Muscle of back (tissue), 3 donors: ENCODE measurements at regions not wholly inside any gene's neighbourhood (a gene's known extent, or its start where the extent isn't known, plus 50 kb on each side); places are given as distances from the start of the nearest gene placed in this dataset.
"Not testable (repeated sequence)": the region's sequence is repeated elsewhere in the genome, so short reads cannot be mapped to it uniquely, and the experiment has no call there.

ENCODE experiments used
- DNase-seq, 3 donors: peaks; one replicate each; pipeline versions ENCODE4 v3.0.0 to v3.0.0-alpha.2; 2013

- not testable (repeated sequence) for DNase-seq
These were observed 2296.2 kb upstream of the RAG2 start for GRCh38 chr11:38894201-38894600.

DNA sequence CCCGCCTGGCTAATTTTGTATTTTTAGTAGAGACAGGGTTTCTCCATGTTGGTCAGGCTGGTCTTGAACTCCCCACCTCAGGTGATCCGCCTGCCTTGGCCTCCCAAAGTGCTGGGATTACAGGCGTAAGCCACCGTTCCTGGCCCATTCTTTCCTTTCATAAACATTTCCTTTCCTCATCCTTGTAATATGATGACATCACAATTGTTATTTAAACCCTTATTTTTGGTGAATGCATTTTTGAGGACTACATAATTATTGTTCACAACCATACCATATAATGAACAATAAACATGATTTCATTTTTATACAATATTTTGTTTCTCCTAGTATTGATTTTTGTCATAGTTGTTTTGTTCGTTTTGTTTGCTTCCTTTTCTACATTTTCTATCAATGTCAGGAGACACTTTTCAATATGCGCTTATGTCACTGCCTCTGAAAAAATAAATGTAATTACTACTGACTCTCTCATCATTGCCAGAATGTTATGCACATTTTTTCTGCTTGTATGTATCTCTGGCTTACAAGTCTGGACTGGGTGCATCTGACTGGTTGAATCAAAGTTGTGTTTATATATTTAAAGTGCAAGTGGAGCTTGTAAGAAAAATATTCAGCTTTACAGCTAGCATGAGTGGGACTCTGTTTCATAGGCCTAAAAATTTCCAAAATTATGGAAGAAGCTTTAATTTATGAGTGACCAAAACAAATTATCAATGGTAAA lies 2286.3 kb upstream of the RAG2 start:
- DNase-seq = no peak

DNA sequence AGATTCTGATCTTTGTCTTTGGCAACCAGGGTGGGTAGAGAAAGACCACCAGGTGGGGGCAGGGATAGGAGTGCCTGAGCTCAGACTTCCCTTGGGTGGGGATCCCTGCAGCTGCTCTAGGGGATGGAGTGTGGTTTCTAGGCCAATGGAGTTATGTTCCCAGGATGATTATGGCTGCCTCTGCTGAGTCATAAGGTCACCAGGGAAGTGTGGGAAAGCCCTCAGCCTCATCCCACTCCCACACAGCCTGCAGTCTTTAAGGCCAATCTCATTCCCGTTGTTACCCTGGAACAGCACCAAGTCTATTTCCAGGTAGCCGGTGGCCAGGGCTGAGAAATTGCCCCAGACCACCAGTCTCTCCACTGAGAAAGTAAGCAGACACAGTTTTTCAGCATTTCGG lies 2269.3 kb upstream of the RAG2 start:
- DNase-seq = no peak

DNA sequence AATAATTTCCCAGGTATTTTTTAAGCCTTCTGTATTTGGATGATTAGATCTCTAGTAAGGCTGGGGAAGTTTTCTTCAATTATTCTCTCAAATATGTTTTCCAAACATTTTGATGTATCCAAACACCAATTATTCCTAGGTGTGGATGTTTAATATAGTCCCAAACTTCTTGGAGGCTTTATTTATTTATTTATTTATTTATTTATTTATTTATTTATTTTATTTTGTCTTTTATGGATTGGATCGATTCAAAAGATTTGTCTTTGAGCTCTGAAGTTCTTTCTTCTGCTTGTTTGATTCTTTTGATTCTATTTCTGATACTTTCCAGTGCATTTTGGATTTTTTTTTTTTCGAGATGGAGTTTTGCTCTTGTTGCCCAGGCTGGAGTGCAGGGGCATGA lies 2267.9 kb upstream of the RAG2 start:
- DNase-seq = no peak

GRCh38 chr11:38842991-38843390 lies 2245.0 kb upstream of the RAG2 start:
- peak; percentile 20 to 61 (median 22) for DNase-seq

DNA sequence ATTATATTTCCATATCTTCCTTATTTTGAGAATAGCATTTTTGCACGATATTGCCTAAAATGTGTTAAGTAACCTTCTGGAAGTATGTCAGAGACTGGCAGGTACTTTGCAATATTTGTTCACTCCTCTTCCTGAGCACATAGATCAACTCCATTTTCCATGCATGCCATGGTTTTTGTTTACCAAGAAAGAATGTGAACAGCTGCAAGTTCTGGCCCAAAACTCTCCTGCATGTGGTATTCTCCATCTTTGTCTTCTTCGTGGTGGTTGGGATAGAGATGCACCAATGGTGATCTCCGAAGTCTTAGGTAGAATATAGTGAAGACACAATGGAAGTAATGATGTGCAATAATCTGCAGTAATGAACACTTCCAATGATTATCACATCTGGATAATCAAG lies 2241.0 kb upstream of the RAG2 start:
- peak in 2 of 3 donors; percentile 25 to 42 for DNase-seq

- no peak for DNase-seq
These were observed 2237.9 kb upstream of the RAG2 start for GRCh38 chr11:38835966-38836365.

GRCh38 chr11:38824573-38824972 lies 2226.5 kb upstream of the RAG2 start:
- no peak for DNase-seq

DNA sequence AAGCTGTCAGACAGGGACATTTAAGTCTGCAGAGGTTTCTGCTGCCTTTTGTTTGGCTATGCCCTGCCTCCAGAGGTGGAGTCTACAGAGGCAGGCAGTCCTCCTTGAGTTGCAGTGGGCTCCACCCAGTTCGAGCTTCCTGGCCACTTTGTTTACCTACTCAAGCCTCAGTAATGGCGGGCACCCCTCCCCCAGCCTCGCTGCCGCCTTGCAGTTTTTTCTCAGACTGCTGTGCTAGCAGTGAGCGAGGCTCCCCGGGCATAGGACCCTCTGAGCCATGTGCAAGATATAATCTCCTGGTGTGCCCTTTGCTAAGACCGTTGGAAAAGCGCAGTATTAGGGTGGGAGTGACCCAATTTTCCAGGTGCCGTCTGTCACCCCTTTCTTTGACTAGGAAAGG lies 2223.8 kb upstream of the RAG2 start:
- not testable (repeated sequence) for DNase-seq

DNA sequence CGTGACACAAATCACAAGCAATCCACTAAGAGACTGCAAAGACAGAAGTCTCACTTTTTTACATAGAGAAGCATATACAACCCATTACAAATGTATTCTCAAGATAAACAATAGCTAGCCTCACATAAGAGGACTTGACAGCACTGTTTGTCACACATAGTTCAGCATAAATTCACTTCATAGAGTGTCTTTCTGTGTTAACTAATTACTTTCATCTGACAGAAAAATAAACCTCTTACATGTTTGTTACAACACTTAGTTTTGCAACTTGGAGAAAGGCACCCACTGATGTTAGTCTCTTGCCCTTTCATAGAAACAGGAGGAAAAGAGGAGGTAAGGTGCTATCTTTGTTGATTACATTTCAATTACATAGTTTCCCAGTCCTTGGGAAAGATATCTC lies 2221.9 kb upstream of the RAG2 start:
- no peak for DNase-seq

GRCh38 chr11:38818720-38819119 lies 2220.7 kb upstream of the RAG2 start:
- DNase-seq = no peak

DNA sequence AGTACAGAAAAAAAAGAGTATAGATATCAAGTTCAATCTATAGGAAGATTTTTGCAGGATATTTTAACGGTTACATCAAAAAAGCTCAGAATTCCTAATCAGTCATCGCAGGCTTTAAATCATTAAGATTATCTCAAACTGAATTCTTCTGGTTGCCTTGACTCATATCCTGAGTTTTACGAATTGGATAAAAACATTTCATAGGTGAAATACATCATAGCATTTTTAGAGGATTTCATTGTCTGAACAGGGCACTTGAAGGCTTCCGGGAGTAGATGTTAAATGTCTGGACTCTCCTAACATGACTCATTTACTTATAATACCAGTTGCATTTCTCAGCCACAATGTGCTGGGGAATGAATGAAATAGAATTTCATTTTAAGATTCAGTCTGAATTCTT lies 2216.6 kb upstream of the RAG2 start:
- peak in 1 of 3 donors; percentile 28 for DNase-seq

DNA sequence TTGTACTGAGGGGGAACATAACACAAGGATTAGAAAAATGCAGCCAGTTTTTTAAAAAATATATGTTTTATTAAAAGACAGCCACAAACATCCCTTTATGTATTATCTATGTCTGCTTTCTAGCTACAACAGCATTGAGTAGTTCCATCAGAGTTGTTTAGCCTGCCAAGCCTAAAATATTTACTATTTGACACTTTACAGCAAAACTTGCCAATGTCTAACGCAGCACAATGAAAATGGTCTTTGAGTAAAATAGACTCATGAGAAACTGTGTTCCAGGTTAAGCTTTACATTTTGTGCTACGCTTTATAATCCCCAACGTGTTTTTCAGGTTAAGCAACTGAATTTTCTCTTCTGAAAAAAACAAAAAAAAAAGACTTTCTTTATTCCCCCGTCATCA lies 2211.5 kb upstream of the RAG2 start:
- DNase-seq = peak; percentile 22 to 48 (median 22)

- peak; percentile 58 to 90 (median 76) for DNase-seq
These were observed 2198.2 kb upstream of the RAG2 start for GRCh38 chr11:38796281-38796680.

DNA sequence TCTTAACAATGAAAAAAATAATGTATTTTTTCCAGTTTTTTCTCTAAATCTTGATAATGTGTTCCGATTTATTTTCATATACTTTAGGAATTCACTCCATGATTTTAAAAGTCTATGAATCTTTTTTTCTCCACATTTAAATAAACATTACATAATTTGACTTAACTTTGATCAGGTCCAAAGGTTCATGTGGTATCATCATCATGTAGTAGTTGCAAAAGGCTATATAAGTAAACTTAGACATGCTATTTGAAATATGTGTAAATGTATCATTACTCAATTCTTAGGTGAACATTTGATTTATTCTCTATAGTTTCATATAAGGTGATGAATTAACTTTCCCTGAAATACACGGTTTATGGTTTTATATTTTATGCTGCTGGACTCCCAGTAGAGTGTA lies 2197.0 kb upstream of the RAG2 start:
- no peak for DNase-seq

- peak; percentile 48 to 80 (median 68) for DNase-seq
These were observed 2193.4 kb upstream of the RAG2 start for GRCh38 chr11:38791346-38791961.

- DNase-seq = no peak
These were observed 2190.5 kb upstream of the RAG2 start for GRCh38 chr11:38788561-38788960.

DNA sequence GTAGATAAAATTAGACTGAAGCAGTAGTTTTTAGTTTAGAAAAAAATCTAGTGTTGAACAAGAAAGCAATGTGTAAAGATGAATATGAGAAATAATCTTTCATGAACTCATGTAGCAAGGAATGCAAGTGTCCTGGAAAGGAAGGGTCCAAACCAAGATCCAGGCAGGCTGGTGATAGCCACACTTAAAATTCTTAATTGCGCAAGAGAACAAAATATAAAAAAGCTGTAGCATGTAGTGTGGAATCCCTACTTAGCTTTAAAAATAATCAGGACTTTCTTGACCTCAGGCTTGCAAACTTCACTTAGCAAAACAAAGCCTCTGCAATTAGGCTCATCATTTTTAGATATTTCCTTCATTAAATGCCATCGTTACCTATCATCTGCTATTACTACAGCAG lies 2186.1 kb upstream of the RAG2 start:
- no peak for DNase-seq

DNA sequence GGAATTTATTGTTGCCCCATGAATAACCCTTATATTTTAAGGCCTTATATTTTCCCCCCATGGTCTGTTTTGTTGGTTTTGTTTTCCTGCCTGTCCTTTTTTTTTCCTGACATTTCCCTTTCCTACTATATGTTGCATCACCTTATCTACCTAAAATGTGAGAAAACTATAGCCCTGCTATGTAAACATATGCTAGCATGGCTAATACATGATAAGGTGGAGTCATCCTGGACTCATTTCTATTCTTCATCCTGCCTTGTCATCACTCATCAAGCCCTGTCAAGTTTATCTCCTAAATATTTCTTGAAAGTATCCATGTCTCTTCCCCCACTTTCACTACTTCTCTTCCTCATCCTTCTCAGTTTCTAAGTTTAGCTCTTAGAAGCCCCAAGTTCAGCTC lies 2168.8 kb upstream of the RAG2 start:
- DNase-seq = no peak

- DNase-seq = no peak
These were observed 2161.4 kb upstream of the RAG2 start for GRCh38 chr11:38759394-38759793.

DNA sequence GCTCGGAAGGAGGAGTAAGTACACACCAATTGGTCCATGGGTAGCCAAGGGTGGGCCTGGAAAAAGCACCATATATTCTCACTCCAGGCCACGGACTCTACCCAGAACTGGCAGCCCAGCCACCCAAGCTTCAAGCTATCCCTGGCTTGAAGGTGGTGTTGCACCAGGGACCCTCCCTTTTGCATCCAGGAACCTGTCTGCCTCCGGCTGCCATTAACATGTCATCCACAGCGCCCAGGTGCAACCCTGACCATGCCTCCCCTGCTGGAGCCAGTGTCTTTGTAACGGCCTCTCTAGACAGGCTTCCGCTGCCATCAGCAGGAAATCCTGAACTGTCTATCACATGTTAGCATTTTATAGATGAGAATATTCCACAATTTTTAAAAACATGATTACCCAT lies 2158.5 kb upstream of the RAG2 start:
- no peak for DNase-seq

GRCh38 chr11:38751421-38751820 lies 2153.4 kb upstream of the RAG2 start:
- DNase-seq = no peak

GRCh38 chr11:38746516-38746915 lies 2148.5 kb upstream of the RAG2 start:
- not testable (repeated sequence) for DNase-seq

GRCh38 chr11:38723361-38723760 lies 2125.3 kb upstream of the RAG2 start:
- DNase-seq = no peak
